ENCODE measurements at regions not wholly inside any gene's neighbourhood (a gene's known extent, or its start where the extent isn't known, plus 50 kb on each side); places are given as distances from the start of the nearest gene placed in this dataset.
"Not testable (repeated sequence)": the region's sequence is repeated elsewhere in the genome, so short reads cannot be mapped to it uniquely, and the experiment has no call there.

GRCh38 chr16:31734265-31734664 is 139.3 kb upstream of the ZNF267 start:
- ChIA-PET POLR2A (no interaction called here), CTCF (interaction anchor here (1.6 kb wide), 1 partner anchor 274 kb away, joined by 6 read pairs; no protein-coding TSS in a partner anchor)
- H3K27me3 ChIP-seq (ENCODE audit: control insufficient read depth, insufficient read depth, low read length) = no peaks in the 10 kb centered on the region
- peaks cover 8% of the 10 kb centered on the region for H3K9me3 ChIP-seq (ENCODE audit: control insufficient read depth, insufficient read depth, low read length)
- DNase-seq (ENCODE audit: low read depth, low spot score) = no peak
- H3K4me3 ChIP-seq (ENCODE audit: low read depth, low read length) = no peak overlapping the region
- no peak for TF ChIP-seq CTCF (IDR thresholded peaks at IDR 0.05; ENCODE audit: low read depth, low read length)
- no peak overlapping the region for H3K27ac ChIP-seq (ENCODE audit: low read depth, low read length)

- POLR2A ChIA-PET; H3K27me3 ChIP-seq (ENCODE audit: control insufficient read depth, insufficient read depth, low read length); CTCF ChIA-PET; DNase-seq (ENCODE audit: low read depth, low spot score); H3K4me3 ChIP-seq (ENCODE audit: low read depth, low read length); H3K27ac ChIP-seq (ENCODE audit: low read depth, low read length): not testable (repeated sequence)
- peaks cover 16% of the 10 kb centered on the region for H3K9me3 ChIP-seq (ENCODE audit: control insufficient read depth, insufficient read depth, low read length)
These were observed 128.5 kb upstream of the ZNF267 start for GRCh38 chr16:31745098-31745497.

- no peak for DNase-seq (ENCODE audit: low read depth, low spot score)
- H3K27ac ChIP-seq (ENCODE audit: low read depth, low read length) = no peak overlapping the region
- H3K27me3 ChIP-seq (ENCODE audit: control insufficient read depth, insufficient read depth, low read length) = no peaks in the 10 kb centered on the region
- H3K4me3 ChIP-seq (ENCODE audit: low read depth, low read length) = no peak overlapping the region
- peaks cover 17% of the 10 kb centered on the region for H3K9me3 ChIP-seq (ENCODE audit: control insufficient read depth, insufficient read depth, low read length)
- TF ChIP-seq CTCF (IDR thresholded peaks at IDR 0.05; ENCODE audit: low read depth, low read length) = no peak
- CTCF ChIA-PET = no interaction called here
- POLR2A ChIA-PET = no interaction called here
These were observed 127.7 kb upstream of the ZNF267 start for GRCh38 chr16:31745900-31746299.

- ChIA-PET POLR2A (no interaction called here), CTCF (no interaction called here)
- no peak for DNase-seq (ENCODE audit: low read depth, low spot score)
- TF ChIP-seq CTCF (IDR thresholded peaks at IDR 0.05; ENCODE audit: low read depth, low read length) = no peak
- Histone ChIP-seq H3K4me3 (ENCODE audit: low read depth, low read length) (no peak overlapping the region), H3K9me3 (ENCODE audit: control insufficient read depth, insufficient read depth, low read length) (peaks cover 15% of the 10 kb centered on the region), H3K27me3 (ENCODE audit: control insufficient read depth, insufficient read depth, low read length) (no peaks in the 10 kb centered on the region), H3K27ac (ENCODE audit: low read depth, low read length) (no peak overlapping the region)
These were observed 118.5 kb upstream of the ZNF267 start for GRCh38 chr16:31754998-31755615.

GRCh38 chr16:31764103-31764502 is 109.5 kb upstream of the ZNF267 start:
- H3K27me3 ChIP-seq (ENCODE audit: control insufficient read depth, insufficient read depth, low read length) = no peaks in the 10 kb centered on the region
- ChIA-PET POLR2A (no interaction called here), CTCF (interaction anchor here (1.3 kb wide), 1 partner anchor 104 kb away, joined by 7 read pairs; no protein-coding TSS in a partner anchor)
- H3K9me3 ChIP-seq (ENCODE audit: control insufficient read depth, insufficient read depth, low read length) = peaks cover 38% of the 10 kb centered on the region; the same call in 1 of the 2 replicates
- TF ChIP-seq CTCF (IDR thresholded peaks at IDR 0.05; ENCODE audit: low read depth, low read length) = no peak
- no peak overlapping the region for H3K4me3 ChIP-seq (ENCODE audit: low read depth, low read length)
- H3K27ac ChIP-seq (ENCODE audit: low read depth, low read length) = no peak overlapping the region
- DNase-seq (ENCODE audit: low read depth, low spot score) = no peak

Data from AG04450 (cell line).